ENCODE measurements at regions not wholly inside any gene's neighbourhood (a gene's known extent, or its start where the extent isn't known, plus 50 kb on each side); places are given as distances from the start of the nearest gene placed in this dataset.
A peak's percentile ranks its signal among the peaks of the same experiment; 100 is the strongest.

DNA sequence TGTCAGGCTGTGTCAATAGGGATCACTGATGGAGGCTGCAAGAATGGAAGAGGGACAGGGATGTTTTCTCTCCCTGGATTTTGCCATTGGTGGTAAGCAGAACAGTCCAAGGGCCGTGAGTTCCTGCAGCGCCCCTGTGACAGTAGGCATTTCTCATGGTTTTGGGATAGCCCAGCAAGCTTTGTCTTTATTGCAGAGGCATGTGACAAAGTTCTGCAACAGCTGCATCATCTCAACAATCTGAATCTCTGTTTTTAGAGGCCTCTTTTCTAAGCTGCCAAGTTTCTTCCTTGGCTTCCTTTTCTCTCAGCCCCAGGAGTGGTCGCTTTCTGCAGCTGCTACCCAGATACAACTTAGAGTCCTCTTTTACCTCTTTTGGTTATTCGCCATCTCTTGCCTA lies 95.7 kb upstream of the TSHZ3 start:
- TF ChIP-seq, protein P1, sequence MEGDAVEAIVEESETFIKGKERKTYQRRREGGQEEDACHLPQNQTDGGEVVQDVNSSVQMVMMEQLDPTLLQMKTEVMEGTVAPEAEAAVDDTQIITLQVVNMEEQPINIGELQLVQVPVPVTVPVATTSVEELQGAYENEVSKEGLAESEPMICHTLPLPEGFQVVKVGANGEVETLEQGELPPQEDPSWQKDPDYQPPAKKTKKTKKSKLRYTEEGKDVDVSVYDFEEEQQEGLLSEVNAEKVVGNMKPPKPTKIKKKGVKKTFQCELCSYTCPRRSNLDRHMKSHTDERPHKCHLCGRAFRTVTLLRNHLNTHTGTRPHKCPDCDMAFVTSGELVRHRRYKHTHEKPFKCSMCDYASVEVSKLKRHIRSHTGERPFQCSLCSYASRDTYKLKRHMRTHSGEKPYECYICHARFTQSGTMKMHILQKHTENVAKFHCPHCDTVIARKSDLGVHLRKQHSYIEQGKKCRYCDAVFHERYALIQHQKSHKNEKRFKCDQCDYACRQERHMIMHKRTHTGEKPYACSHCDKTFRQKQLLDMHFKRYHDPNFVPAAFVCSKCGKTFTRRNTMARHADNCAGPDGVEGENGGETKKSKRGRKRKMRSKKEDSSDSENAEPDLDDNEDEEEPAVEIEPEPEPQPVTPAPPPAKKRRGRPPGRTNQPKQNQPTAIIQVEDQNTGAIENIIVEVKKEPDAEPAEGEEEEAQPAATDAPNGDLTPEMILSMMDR (conservative IDR thresholded peaks at IDR 0.05; ENCODE audit: low read depth, low read length) = no peak
- DNase-seq (ENCODE audit: low read depth) = no peak
- no peak overlapping the region for H3K4me3 ChIP-seq (ENCODE audit: low read length)

DNA sequence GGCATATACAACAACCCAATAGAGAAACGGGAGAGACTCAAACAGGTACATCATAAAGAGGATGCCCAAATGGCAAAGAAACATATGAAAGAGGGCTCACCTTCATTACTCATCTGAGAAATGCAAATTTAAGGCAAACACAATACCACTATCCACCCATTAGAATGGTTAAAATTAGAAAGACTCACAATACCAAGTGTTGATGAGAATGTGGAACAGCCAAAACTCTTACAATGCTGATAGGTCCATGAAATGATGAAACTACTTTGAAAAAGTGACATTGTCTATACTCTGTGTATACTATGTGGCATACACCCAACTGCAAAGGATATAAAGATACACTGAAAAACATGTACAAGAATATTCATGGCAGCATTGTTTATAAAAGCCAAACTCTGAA lies 96.2 kb upstream of the TSHZ3 start:
- TF ChIP-seq, protein P1 (conservative IDR thresholded peaks at IDR 0.05; ENCODE audit: low read depth, low read length) = no peak
- no peak overlapping the region for H3K4me3 ChIP-seq (ENCODE audit: low read length)
- no peak for DNase-seq (ENCODE audit: low read depth)

DNA sequence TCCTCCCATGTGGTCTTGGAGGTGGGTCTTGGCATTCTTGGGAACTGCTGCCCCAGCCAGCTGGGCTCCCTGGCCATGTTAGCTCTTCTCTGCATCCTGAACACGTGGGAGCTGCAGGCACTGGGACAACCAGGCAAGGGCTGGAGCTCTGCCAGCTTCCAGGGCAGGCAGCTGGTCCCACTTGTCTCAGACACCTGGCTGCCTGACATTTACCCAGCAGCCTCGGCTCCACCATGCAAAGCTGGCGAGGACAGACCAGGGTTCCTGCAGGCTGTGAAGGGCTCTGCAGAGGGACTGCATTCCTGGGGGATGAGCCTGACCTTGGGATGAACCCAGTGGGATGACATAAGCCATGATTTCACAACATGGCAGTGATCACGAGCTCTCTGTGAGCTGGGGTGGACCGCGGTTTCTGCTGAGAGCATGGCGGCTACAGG lies 99.0 kb upstream of the TSHZ3 start:
- peak; percentile 6 for DNase-seq (ENCODE audit: low read depth)
- no peak overlapping the region for H3K4me3 ChIP-seq (ENCODE audit: low read length)
- TF ChIP-seq, protein P1 (conservative IDR thresholded peaks at IDR 0.05; ENCODE audit: low read depth, low read length) = no peak

DNA sequence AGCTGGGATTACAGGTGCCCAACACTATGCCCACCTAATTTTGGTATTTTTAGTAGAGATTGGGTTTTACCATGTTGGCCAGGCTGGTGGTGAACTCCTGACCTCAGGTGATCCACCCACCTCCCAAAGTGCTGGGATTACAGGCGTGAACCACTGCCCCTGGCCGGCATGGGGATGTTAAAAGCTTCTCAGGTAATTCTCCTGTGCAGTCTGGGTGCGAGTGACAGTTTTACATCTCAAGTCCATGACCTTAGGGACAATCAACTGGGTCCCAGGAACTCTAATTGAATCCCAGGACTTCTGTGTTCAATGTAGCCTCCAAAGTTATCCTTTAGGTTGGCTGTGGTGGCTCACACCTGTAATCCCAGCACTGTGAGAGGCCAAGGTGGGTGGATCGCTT lies 100.1 kb upstream of the TSHZ3 start:
- no peak overlapping the region for H3K4me3 ChIP-seq (ENCODE audit: low read length)
- no peak for DNase-seq (ENCODE audit: low read depth)
- TF ChIP-seq, protein P1 (conservative IDR thresholded peaks at IDR 0.05; ENCODE audit: low read depth, low read length) = no peak

DNA sequence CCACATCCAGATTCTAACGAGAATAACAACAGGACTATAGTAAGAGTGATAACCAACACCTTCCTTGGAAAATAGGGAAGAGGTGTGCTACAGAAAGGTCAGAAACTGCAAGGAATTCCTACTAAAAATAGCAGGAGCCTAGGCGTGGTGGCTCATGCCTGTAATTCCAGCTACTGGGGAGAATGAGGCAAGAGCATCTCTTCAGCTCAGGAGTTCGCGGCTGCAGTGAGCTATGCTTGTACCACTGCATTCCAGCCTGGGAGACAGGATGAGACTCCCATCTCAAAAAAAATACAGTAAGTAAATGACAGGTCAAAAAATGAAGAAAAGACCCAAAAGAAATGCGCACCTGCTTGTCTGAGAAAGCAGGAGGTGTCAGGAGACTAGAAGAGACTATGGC lies 101.5 kb upstream of the TSHZ3 start:
- DNase-seq (ENCODE audit: low read depth) = no peak
- no peak overlapping the region for H3K4me3 ChIP-seq (ENCODE audit: low read length)
- TF ChIP-seq, protein P1 (conservative IDR thresholded peaks at IDR 0.05; ENCODE audit: low read depth, low read length) = no peak

DNA sequence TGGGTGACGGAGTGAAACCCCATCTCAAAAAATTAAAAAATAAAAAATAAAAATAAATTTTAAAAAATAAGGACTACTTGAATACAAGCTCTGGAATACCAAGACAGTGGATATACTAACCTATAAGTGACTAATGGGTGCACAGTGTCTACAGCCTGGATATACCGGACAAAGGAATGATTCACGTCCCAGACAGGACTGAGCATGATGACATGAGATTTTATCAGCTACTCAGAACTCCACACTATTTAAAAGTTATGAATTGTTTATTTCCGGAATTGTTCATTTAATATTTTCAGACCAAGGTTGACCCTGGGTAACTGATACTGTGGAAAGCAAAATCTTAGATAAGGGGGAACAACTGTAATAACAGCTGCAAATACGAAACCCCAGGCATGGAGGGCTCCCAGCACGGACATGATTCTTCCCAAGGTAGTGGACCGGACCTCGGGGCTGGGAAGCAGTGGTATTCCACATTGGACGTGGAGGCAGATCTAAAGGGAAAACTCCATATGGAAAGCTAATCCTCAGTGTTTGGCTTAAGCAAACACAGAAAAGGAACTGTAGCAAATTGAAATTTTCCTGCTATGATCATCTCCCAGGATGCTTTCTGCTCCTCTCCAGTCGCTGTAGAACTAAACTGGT lies 102.6 kb upstream of the TSHZ3 start:
- no peak overlapping the region for H3K4me3 ChIP-seq (ENCODE audit: low read length)
- TF ChIP-seq, protein P1 (conservative IDR thresholded peaks at IDR 0.05; ENCODE audit: low read depth, low read length) = no peak
- no peak for DNase-seq (ENCODE audit: low read depth)

DNA sequence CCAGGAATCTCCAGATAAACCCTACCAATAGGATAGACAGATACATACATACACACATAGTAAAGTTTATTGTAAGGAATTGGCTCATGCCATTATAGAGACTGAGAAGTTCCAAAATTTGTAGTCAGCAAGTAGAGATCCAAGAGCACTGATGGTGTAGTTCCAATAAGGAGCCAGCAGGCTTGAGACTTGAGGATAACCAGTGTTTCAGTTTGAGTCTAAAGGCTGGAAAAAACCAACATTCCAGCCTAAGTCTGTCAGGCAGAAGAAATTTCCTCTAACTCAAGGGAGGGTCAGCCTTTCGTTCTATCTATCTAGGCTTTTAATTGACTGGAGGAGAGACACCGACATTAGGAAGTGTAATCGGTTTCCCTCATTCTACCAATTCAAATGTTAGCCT lies 110.2 kb upstream of the TSHZ3 start:
- DNase-seq (ENCODE audit: low read depth) = no peak
- no peak overlapping the region for H3K4me3 ChIP-seq (ENCODE audit: low read length)
- TF ChIP-seq, protein P1 (conservative IDR thresholded peaks at IDR 0.05; ENCODE audit: low read depth, low read length) = no peak
